Progenitor cell of endocrine pancreas (in vitro differentiated cells): ENCODE measurements at regions not wholly inside any gene's neighbourhood (a gene's known extent, or its start where the extent isn't known, plus 50 kb on each side); places are given as distances from the start of the nearest gene placed in this dataset.

ENCODE experiments used
- DNase-seq: peaks from one replicate; pipeline ENCODE4 v3.0.0; 2021; ENCODE audit warnings: low spot score; ENCODE audit not compliant: unreplicated experiment
- H3K27ac Mint-ChIP-seq: 2 replicates; pipeline ENCODE4 v1.8.0; 2021; ENCODE audit warnings: mild to moderate bottlenecking, moderate library complexity, mixed read lengths
- H3K27me3 Mint-ChIP-seq: 2 replicates; pipeline ENCODE4 v1.8.0; 2021; ENCODE audit warnings: mixed read lengths
- H3K36me3 Mint-ChIP-seq: 2 replicates; pipeline ENCODE4 v1.8.0; 2022; ENCODE audit warnings: mixed read lengths; ENCODE audit not compliant: insufficient read depth
- H3K4me1 Mint-ChIP-seq: 2 replicates; pipeline ENCODE4 v1.8.0; 2021; ENCODE audit warnings: low read depth, mixed read lengths
- H3K4me3 Mint-ChIP-seq: 2 replicates; pipeline ENCODE4 v1.8.0; 2021; ENCODE audit warnings: low read depth, mild to moderate bottlenecking, moderate library complexity, mixed read lengths
- H3K9me3 Mint-ChIP-seq: 2 replicates; pipeline ENCODE4 v1.8.0; 2021; ENCODE audit warnings: low read depth, mixed read lengths
- TF ChIP-seq, protein P1 (sequence below): fragments of 200-600 bp; sonication (generic); IDR thresholded peaks from one replicate; pipeline ENCODE4 v1.5.0; 2021; ENCODE audit warnings: antibody characterized with exemption, mild to moderate bottlenecking; ENCODE audit not compliant: unreplicated experiment

GRCh38 chr3:3516996-3517395 lies 282.2 kb upstream of the LRRN1 start:
- H3K36me3 Mint-ChIP-seq, result no peaks in the 10 kb centered on the region
- no peak for DNase-seq
- peaks cover 5% of the 10 kb centered on the region for H3K27me3 Mint-ChIP-seq
- peaks cover 2% of the 10 kb centered on the region for H3K9me3 Mint-ChIP-seq
- no peak overlapping the region for H3K27ac Mint-ChIP-seq
- H3K4me3 Mint-ChIP-seq, result no peak overlapping the region
- H3K4me1 Mint-ChIP-seq, result peaks cover 7% of the 10 kb centered on the region
- TF ChIP-seq, protein P1, sequence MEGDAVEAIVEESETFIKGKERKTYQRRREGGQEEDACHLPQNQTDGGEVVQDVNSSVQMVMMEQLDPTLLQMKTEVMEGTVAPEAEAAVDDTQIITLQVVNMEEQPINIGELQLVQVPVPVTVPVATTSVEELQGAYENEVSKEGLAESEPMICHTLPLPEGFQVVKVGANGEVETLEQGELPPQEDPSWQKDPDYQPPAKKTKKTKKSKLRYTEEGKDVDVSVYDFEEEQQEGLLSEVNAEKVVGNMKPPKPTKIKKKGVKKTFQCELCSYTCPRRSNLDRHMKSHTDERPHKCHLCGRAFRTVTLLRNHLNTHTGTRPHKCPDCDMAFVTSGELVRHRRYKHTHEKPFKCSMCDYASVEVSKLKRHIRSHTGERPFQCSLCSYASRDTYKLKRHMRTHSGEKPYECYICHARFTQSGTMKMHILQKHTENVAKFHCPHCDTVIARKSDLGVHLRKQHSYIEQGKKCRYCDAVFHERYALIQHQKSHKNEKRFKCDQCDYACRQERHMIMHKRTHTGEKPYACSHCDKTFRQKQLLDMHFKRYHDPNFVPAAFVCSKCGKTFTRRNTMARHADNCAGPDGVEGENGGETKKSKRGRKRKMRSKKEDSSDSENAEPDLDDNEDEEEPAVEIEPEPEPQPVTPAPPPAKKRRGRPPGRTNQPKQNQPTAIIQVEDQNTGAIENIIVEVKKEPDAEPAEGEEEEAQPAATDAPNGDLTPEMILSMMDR, result no peak

GRCh38 chr3:3516384-3516783 lies 282.8 kb upstream of the LRRN1 start:
- Mint-ChIP-seq H3K36me3 (no peaks in the 10 kb centered on the region), H3K27ac (no peak overlapping the region), H3K9me3 (peaks cover 2% of the 10 kb centered on the region), H3K27me3 (peaks cover 5% of the 10 kb centered on the region), H3K4me3 (no peak overlapping the region), H3K4me1 (peaks cover 7% of the 10 kb centered on the region)
- TF ChIP-seq, protein P1, result no peak
- DNase-seq, result no peak

DNA sequence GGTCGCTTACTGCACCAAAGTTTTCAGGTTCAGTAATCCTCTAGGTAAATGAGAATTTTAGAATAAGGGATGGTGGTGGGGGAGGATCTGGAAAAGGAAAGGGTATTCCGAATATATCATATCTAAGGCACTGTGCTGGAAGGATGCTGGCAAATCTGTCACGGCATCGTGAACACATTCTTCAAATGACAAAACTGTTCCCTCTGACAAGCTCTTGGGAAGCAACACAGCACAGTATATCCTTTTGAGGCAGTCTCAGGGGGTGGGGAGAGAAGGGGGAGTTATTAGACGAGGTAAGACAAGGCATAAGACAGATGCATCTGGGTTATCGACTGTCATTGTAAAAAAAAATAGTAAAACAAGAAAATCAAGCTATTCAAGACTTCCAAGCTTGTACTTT lies 289.6 kb upstream of the LRRN1 start:
- Mint-ChIP-seq H3K27ac (no peak overlapping the region), H3K36me3 (no peaks in the 10 kb centered on the region), H3K4me1 (peaks cover 2% of the 10 kb centered on the region), H3K9me3 (peaks cover 2% of the 10 kb centered on the region), H3K4me3 (no peak overlapping the region), H3K27me3 (peaks cover 7% of the 10 kb centered on the region)
- DNase-seq, result no peak
- TF ChIP-seq, protein P1, result no peak

- Mint-ChIP-seq H3K36me3 (no peaks in the 10 kb centered on the region), H3K4me1 (peaks cover 10% of the 10 kb centered on the region), H3K9me3 (no peaks in the 10 kb centered on the region), H3K4me3 (no peak overlapping the region), H3K27me3 (peaks cover 9% of the 10 kb centered on the region), H3K27ac (no peak overlapping the region)
- TF ChIP-seq, protein P1, result no peak
- no peak for DNase-seq
Observed at GRCh38 chr3:3504686-3505085, 294.5 kb upstream of the LRRN1 start.

DNA sequence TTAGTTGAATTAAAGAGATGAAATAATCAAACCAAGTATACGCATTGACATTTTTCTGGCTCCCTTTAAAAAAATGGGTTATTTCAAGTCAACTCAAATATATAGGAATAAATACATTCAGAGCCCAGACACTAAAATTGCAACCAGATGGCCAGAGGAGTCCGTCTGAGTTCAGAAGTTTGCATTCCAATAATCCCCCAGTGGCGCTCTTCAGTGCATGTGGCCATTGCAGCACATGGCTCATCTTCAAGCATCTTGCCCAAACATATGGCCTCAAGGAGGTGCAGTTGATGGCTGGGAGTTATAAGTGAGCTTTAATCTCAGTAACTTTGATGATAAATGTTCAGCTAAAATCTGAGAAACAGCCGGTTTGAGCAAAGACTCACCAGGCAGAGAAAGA lies 295.8 kb upstream of the LRRN1 start:
- TF ChIP-seq, protein P1, result no peak
- H3K9me3 Mint-ChIP-seq, result no peaks in the 10 kb centered on the region
- H3K27me3 Mint-ChIP-seq, result peaks cover 6% of the 10 kb centered on the region
- peaks cover 10% of the 10 kb centered on the region for H3K4me1 Mint-ChIP-seq
- DNase-seq, result no peak
- no peaks in the 10 kb centered on the region for H3K36me3 Mint-ChIP-seq
- no peak overlapping the region for H3K27ac Mint-ChIP-seq
- H3K4me3 Mint-ChIP-seq, result no peak overlapping the region
